ENCODE measurements at regions not wholly inside any gene's neighbourhood (a gene's known extent, or its start where the extent isn't known, plus 50 kb on each side); places are given as distances from the start of the nearest gene placed in this dataset.
A peak's percentile ranks its signal among the peaks of the same experiment; 100 is the strongest.

DNA sequence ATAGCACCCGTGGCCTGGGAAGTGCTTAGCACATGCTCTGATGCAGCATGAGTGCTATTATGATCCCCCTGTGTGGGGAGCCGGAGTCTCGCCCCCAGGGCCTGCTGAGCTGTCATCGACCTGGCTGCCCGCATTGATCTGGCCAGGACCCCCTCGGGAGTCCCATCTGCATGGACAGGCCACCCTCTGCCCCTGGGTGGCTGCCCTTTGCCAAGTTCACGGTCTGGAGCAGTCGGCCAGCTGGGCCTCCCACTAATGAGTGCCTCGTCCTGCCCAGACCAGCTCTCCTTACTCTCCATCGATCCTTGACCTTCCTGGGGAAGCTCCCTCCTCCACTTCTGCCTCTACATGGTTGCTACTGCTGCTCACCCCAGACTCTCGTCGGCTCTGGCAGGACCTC is 121.8 kb upstream of the RUNX3 start:
- peaks cover 0 to 7% (median 0%) of the 10 kb centered on the region in 3 donors for H3K36me3 Mint-ChIP-seq
- DNase-seq: no peak
- H3K9me3 Mint-ChIP-seq: no peaks in the 10 kb centered on the region
- H3K27ac Mint-ChIP-seq: no peak overlapping the region
- H3K27me3 Mint-ChIP-seq (ENCODE audit: low read depth in 3 of 3): peaks cover 5 to 18% (median 7%) of the 10 kb centered on the region in 3 donors
- peaks cover 0 to 5% of the 10 kb centered on the region in 2 donors for H3K4me1 Mint-ChIP-seq
- H3K4me3 Mint-ChIP-seq: no peak overlapping the region

GRCh38 chr1:25051504-25051903 is 121.4 kb upstream of the RUNX3 start:
- H3K36me3 Mint-ChIP-seq: peaks cover 0 to 7% (median 0%) of the 10 kb centered on the region in 3 donors
- H3K9me3 Mint-ChIP-seq: no peaks in the 10 kb centered on the region
- H3K27me3 Mint-ChIP-seq (ENCODE audit: low read depth in 3 of 3): peaks cover 5 to 18% (median 7%) of the 10 kb centered on the region in 3 donors
- H3K4me1 Mint-ChIP-seq: peaks cover 0 to 5% of the 10 kb centered on the region in 2 donors
- no peak overlapping the region for H3K4me3 Mint-ChIP-seq
- no peak overlapping the region for H3K27ac Mint-ChIP-seq
- DNase-seq: no peak

- Mint-ChIP-seq H3K4me3 (no peak overlapping the region), H3K36me3 (peaks cover 0 to 4% (median 0%) of the 10 kb centered on the region in 3 donors), H3K4me1 (peaks cover 0 to 5% of the 10 kb centered on the region in 2 donors), H3K9me3 (no peaks in the 10 kb centered on the region), H3K27me3 (ENCODE audit: low read depth in 3 of 3) (peaks cover 7 to 13% (median 7%) of the 10 kb centered on the region in 3 donors), H3K27ac (no peak overlapping the region)
- no peak for DNase-seq
Measured at GRCh38 chr1:25050165-25050564, 120.1 kb upstream of the RUNX3 start.

GRCh38 chr1:25049190-25049589 is 119.1 kb upstream of the RUNX3 start:
- no peaks in the 10 kb centered on the region for H3K9me3 Mint-ChIP-seq
- no peak overlapping the region for H3K27ac Mint-ChIP-seq
- no peak for DNase-seq
- peaks cover 0 to 5% of the 10 kb centered on the region in 2 donors for H3K4me1 Mint-ChIP-seq
- H3K27me3 Mint-ChIP-seq (ENCODE audit: low read depth in 3 of 3): peaks cover 7 to 13% (median 11%) of the 10 kb centered on the region in 3 donors
- H3K4me3 Mint-ChIP-seq: no peak overlapping the region
- no peaks in the 10 kb centered on the region for H3K36me3 Mint-ChIP-seq

DNA sequence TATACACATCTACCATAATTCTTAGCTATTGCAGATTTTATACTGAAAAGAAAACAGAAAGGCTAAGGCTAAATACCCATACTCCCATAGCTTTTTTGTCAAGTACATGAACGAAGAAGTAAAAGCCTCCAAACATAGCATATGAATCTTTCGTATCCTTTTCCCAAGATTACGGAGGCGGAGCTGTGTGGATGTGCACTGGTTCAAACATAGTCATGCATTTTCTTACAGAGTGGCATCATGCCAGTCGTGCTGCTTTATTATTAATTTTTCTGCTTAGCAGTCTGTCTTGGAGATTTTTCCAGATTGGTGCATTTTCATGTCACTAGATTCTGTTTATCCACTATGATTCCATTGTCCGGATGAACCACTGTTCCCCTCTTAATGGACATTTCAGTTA is 118.7 kb upstream of the RUNX3 start:
- no peaks in the 10 kb centered on the region for H3K9me3 Mint-ChIP-seq
- H3K27ac Mint-ChIP-seq: no peak overlapping the region

GRCh38 chr1:25047506-25048240 is 117.6 kb upstream of the RUNX3 start:
- no peak for DNase-seq
- no peaks in the 10 kb centered on the region for H3K36me3 Mint-ChIP-seq
- peaks cover 0 to 6% of the 10 kb centered on the region in 2 donors for H3K4me1 Mint-ChIP-seq
- no peaks in the 10 kb centered on the region for H3K9me3 Mint-ChIP-seq
- no peak overlapping the region for H3K4me3 Mint-ChIP-seq
- no peak overlapping the region for H3K27ac Mint-ChIP-seq
- H3K27me3 Mint-ChIP-seq (ENCODE audit: low read depth in 3 of 3): peaks cover 7% of the 10 kb centered on the region in 3 donors

More for the DNA sequence above, 118.7 kb upstream of the RUNX3 start:
- Mint-ChIP-seq H3K27me3 (ENCODE audit: low read depth in 3 of 3) (peaks cover 7 to 10% (median 9%) of the 10 kb centered on the region in 3 donors), H3K4me1 (peaks cover 0 to 3% of the 10 kb centered on the region in 2 donors), H3K4me3 (no peak overlapping the region), H3K36me3 (no peaks in the 10 kb centered on the region)
- DNase-seq: no peak

- Mint-ChIP-seq H3K27me3 (ENCODE audit: low read depth in 3 of 3) (peaks cover 0 to 9% (median 8%) of the 10 kb centered on the region in 3 donors), H3K36me3 (no peaks in the 10 kb centered on the region), H3K9me3 (no peaks in the 10 kb centered on the region), H3K27ac (no peak overlapping the region), H3K4me1 (peaks cover 10 to 19% of the 10 kb centered on the region in 2 donors), H3K4me3 (no peak overlapping the region)
- DNase-seq: no peak
Measured at GRCh38 chr1:25046194-25046532, 116.1 kb upstream of the RUNX3 start.

DNA sequence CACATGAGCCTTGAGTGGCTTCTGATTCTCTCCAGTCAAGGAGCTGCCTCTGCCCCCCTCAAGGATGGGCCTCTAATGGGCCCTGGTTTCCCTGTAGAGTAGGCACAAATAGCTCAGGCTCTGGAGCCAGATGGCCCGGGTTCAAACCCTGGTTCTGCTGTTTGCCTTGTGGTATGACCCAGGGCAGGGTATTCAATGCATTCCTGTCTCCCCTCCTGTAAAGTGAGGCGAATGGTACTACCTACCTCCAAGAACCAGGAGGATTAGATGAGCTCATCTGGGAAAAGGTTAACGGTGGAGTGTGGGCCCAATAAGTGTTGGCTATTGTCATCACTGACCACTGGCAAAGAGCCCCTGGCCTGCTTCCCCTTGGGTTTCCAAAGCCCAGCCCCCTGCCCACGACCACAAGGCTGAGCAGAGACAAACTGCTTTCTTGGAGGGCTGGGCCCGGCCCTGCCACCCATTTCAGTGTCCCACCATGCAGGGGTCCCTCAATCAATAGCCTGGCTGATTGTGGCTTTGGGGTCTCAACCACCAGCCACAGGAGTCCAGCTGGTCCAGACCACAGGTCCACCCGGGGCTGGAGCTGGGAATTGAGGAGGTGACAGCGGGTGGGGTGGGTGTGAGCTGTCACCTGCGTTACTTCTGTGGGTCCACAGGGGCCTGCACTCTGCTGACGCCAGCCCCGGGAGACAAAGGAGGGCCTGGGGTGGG is 115.6 kb upstream of the RUNX3 start:
- Mint-ChIP-seq H3K9me3 (no peaks in the 10 kb centered on the region), H3K27me3 (ENCODE audit: low read depth in 3 of 3) (peaks cover 0 to 13% (median 7%) of the 10 kb centered on the region in 3 donors), H3K4me1 (peaks cover 15 to 22% of the 10 kb centered on the region in 2 donors), H3K27ac (no peak overlapping the region), H3K36me3 (no peaks in the 10 kb centered on the region), H3K4me3 (no peak overlapping the region)
- no peak for DNase-seq

DNA sequence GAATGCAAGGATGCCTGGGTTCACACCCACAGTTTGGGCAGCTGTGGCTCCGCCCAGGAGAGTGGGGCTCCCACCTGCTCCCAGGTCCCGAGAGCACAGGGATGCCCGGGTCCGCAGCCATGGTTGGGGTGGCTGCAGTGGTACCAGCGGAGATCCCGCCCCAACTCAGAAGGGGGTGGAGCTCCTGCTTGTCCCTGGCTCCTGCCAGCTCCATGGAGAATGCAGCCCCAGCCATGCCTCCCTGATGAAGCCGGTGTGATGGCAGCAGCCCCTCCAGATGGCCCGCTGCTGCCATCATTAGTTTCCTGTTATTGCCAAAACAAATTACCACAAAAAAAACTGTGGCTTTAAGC is 113.1 kb upstream of the RUNX3 start:
- no peak overlapping the region for H3K4me3 Mint-ChIP-seq
- H3K27me3 Mint-ChIP-seq (ENCODE audit: low read depth in 3 of 3): peaks cover 0 to 16% (median 7%) of the 10 kb centered on the region in 3 donors
- no peaks in the 10 kb centered on the region for H3K9me3 Mint-ChIP-seq
- peaks cover 16 to 26% of the 10 kb centered on the region in 2 donors for H3K4me1 Mint-ChIP-seq
- H3K36me3 Mint-ChIP-seq: no peaks in the 10 kb centered on the region
- no peak for DNase-seq
- H3K27ac Mint-ChIP-seq: no peak overlapping the region

DNA sequence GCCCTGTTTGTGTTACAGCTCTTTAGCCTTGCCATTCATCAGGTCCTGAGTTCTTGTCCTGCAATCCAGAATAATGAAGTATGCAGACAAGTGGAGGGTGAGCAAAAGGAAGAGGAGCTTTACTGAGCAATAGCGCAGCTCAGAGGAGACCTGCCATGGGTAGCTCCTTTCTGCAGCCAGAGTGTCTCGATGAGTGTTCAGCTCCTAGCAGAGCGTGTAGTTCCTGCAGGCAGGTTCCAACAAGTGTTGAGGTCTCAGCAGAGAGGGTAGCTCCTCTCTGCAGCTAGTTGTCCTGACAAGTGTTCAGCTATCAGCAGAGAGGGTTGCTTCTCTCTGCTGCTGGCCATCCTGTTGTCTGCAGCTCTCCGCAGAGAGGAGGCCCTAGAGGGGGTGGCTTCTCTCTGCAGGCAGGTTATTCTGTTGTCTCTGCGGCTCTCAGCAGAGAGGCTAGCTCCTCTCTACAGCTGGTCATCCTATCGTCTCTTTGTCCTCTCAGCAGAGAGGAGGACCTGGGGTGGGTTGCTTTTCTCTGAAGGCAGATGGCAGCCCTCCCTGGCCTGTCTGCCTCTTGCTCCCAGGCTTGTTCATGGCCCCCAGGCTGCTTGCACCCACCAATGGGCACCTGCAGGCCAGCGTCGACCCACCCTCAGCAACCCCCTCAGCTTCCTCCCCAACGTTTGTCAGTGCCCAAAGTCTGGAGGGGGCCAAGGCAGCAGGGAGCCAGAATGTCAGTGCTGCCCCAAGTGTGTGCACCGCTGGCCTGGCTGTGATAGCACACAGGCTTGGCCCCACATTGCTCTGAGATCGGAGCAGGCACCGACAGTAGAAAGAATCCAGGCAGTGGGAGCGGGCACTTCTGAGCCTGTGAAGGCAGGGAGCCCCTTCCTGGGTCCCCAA is 112.5 kb upstream of the RUNX3 start:
- no peak for DNase-seq
- no peak overlapping the region for H3K27ac Mint-ChIP-seq
- H3K27me3 Mint-ChIP-seq (ENCODE audit: low read depth in 3 of 3): peaks cover 0 to 14% (median 7%) of the 10 kb centered on the region in 3 donors
- H3K36me3 Mint-ChIP-seq: no peaks in the 10 kb centered on the region
- H3K4me1 Mint-ChIP-seq: peaks cover 16 to 30% of the 10 kb centered on the region in 2 donors
- H3K9me3 Mint-ChIP-seq: no peaks in the 10 kb centered on the region
- H3K4me3 Mint-ChIP-seq: no peak overlapping the region

GRCh38 chr1:25041916-25042315 is 111.8 kb upstream of the RUNX3 start:
- no peak for DNase-seq
- H3K9me3 Mint-ChIP-seq: no peaks in the 10 kb centered on the region
- H3K4me1 Mint-ChIP-seq: peaks cover 16 to 30% of the 10 kb centered on the region in 2 donors
- peak overlapping the region in 3 of 6 donors; percentile 5 to 12 (median 11) for H3K27ac Mint-ChIP-seq
- no peaks in the 10 kb centered on the region for H3K36me3 Mint-ChIP-seq
- peaks cover 5 to 14% (median 8%) of the 10 kb centered on the region in 3 donors for H3K27me3 Mint-ChIP-seq (ENCODE audit: low read depth in 3 of 3)
- peak overlapping the region in 4 of 5 donors; percentile 1 to 36 (median 24) for H3K4me3 Mint-ChIP-seq

DNA sequence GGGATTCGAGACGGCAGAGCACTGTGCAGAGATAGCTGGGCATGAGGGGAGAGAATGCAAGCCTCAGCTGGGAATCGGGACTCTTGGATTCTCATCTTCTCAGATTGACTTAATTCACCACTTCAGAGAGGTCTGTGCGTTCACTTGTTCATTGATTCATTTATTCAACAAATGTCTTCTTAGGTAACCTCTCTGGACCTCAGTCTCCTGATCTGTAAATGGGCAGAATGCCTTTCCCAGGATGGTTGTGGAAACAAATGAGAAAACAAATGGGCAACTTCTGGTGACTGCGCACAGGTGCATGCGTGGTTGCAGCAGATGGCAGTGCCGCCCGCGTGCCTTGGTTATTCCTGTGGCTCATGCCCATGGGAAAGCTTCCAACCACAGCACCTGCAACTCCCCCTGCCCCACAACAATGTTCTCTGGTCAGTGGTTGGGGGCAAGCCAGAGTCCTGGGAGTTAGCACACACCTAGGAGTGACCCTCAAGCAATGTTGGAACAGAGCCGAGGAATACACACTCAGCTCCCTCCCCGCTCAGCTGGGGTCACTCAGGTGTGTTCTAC is 110.1 kb upstream of the RUNX3 start:
- Mint-ChIP-seq H3K27me3 (ENCODE audit: low read depth in 3 of 3) (peaks cover 5 to 13% (median 8%) of the 10 kb centered on the region in 3 donors), H3K4me3 (no peak overlapping the region), H3K36me3 (no peaks in the 10 kb centered on the region), H3K27ac (peak overlapping the region in 1 of 6 donors; percentile 56), H3K9me3 (no peaks in the 10 kb centered on the region), H3K4me1 (peaks cover 16 to 30% of the 10 kb centered on the region in 2 donors)
- no peak for DNase-seq

GRCh38 chr1:25039229-25039628 is 109.2 kb upstream of the RUNX3 start:
- no peaks in the 10 kb centered on the region for H3K36me3 Mint-ChIP-seq

More at GRCh38 chr1:25039229-25039628, 109.2 kb upstream of the RUNX3 start:
- Mint-ChIP-seq H3K27me3 (ENCODE audit: low read depth in 3 of 3) (peaks cover 6 to 9% (median 8%) of the 10 kb centered on the region in 3 donors), H3K9me3 (no peaks in the 10 kb centered on the region), H3K27ac (peak overlapping the region in 1 of 6 donors; percentile 11), H3K4me3 (no peak overlapping the region), H3K4me1 (peaks cover 16 to 30% of the 10 kb centered on the region in 2 donors)
- DNase-seq: no peak
